Urothelium cell line (cell line): ENCODE measurements at regions not wholly inside any gene's neighbourhood (a gene's known extent, or its start where the extent isn't known, plus 50 kb on each side); places are given as distances from the start of the nearest gene placed in this dataset.
A peak's percentile ranks its signal among the peaks of the same experiment; 100 is the strongest.

Source experiments
- DNase-seq: peaks from one replicate; pipeline ENCODE4 v3.0.0; 2011; ENCODE audit warnings: low spot score, mixed read lengths
- FAIRE-seq: peaks from 2 replicates; lab custom pipeline; 2011; peaks lifted over from hg19 to GRCh38; lab: Jason Lieb, UNC

DNA sequence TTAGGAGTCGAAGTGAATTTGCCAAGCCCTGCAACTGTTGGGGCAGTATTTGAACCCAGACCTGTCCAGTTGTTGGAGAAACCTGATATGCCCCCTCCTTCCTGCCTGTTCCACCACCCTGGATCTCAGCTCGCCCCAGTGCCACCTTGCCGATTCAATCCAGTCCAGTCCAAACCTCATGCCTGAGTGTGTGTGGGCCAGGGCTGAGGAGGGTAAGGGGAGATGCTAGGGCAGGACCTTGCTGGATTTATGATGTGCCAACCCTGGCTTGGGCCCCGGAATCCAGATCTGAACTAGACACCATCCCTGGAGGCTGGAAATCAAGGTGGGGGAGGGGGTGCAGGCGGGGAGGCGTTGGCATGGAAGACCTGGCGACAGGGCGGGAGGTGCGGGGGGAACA lies 98.9 kb upstream of the WNT4 start:
- FAIRE-seq (no peak), DNase-seq (no peak)

DNA sequence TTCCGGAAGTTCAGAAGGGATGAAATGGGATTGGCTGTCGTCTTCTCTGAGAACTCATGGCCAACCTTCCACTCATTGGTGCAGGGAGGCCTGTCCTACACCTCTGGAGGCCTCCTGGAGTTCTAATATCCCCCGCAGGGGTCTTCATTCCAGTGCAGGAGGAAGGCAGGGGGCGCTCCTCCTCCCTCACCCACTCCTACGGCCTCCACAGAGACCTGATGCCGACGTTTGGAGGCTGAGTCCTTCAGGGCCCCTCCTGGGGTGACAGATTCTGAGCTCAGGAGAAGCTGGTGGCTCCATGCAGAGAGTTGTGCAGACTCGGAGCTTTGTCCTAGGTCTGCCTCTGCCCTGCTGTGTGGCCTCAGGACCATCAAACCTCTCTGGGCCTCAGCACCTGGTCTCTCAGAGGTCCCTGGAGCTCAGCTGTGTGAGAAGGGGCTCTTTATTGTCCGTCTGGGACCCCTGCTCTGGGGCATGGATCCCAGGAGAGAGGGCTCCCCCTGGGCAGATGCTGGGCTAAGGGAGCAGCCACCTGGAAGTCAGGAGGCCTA lies 102.3 kb upstream of the WNT4 start:
- no peak for DNase-seq
- FAIRE-seq, result no peak

DNA sequence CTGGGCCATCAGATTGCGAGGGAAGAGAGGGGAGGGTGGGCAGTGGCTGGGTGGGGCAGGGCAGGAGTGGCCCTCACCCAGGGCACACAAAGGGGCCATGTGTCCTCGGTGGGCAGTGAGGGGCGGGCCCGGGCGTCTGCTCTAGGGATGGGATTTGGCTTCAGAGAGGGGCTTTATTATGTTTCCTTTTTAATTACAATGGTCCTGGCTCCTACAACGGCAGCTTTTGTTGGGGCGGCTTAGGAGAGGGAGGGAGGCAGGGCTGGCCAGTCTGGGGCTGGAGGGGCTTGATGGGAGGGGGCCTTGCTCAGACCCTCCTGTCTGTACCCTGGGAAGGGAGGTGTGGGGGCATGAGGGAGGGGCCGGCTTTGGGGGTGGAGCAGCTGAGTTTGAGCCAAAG lies 102.8 kb upstream of the WNT4 start:
- FAIRE-seq (no peak), DNase-seq (no peak)

DNA sequence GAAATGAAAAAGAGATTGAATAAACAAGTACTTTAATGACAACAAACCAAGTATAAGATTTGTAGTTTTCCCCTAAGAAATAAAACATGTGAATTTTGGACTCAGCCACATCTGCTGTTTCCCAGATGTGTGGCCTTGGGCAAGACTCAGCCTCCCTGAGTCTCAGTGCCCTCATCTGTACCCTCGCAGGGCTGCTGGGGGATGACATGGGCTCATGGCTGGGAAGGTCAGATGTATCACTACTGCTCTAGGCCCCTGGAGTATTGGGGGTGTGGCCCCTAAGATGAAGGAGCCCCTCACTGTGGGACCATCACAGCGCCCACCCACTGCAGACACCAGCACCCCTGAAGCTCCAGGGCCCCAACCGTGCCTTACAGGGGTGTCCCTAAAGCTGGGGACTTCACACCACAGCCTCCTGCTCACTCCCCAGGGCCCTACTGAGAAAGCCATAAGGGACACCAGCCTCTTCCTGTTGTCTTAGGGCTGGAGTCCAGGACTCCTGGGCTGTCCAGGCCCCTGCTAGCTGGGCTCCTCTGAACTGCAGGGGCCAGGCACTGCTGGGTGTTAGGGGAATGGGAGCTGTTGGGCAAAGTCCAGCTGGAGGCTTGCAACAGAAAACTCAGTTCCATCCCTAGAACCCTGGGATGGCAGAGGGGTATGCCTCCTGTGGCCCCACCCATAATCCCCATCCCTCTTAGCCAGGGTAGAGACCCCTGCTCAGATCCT lies 104.0 kb upstream of the WNT4 start:
- DNase-seq, result no peak
- FAIRE-seq, result no peak

DNA sequence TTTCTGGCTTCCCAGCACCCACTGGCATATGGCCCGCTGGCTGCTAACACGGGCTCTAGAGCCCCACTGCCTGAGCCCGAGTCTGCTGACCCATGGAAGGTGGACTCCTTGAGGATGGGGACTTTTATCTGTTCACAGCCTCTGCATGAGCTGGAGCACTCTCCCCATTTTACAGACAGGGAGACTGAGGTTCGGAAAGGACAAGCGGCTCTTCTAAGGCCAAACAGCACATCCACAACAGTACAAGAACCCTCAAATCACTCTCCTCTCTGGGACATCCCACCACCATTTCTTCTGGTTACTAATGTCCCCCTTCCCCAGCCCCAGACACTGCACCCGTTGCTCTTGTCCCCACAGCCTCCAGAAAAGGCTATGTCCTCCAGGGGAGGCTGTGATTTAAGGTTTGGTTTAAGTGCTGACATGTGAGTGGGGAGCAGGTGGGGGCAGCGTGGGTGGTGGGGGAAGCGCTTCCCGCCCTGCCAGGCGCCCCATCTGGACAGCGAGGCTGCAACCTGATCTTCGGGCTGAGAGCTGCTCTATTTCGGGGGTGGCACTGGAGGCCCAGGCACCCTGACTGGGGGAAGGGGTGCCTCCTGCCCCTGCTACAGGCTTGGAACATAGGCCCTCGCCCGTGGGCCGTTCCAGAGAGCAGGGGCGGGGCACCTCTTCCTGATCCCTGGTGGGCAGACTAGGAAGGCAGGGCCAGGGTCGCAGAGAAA lies 104.8 kb upstream of the WNT4 start:
- no peak for DNase-seq
- FAIRE-seq, result no peak

DNA sequence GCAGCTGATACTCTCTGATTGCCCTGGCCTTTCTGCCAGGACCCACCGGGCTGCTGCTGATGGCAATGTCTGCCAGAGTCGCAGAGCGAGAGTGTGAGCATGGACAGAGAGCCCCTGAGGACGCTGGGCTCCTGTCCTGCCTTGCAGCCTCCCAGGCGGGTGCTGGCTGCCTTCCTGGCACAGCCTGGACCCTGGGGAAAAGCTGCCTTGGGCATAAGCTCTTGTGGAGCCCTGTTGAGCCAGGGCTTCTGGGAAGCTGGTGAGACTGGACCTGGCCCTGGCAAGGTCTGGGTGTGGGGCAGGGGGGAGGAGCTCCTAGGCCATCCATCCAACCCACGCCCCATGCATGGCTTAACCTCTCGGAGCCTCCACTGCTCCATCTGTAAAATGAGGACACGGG lies 105.8 kb upstream of the WNT4 start:
- no peak for FAIRE-seq
- DNase-seq, result no peak

- FAIRE-seq (no peak), DNase-seq (peak; percentile 47)
Measured at GRCh38 chr1:22249928-22250680, 107.2 kb upstream of the WNT4 start.

DNA sequence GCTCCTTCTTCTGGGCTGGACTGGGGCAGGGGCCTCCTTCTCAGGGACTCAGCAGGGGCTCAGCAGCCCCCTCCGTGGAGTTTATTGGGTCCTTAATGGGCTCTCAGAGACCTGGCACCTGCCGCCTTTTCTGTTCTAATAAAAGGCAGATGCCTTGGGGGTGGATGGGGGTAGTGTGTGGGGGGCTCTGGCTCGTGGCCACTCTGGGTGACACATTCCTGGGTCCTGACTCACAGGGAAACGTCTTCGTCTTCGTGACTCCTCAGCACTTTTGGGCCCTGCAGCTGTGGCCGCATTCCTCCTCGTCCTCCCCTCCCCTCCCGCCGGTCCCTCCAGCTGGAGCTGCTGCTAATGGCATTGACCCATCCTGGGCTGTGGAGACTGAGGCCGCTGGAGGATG lies 107.8 kb upstream of the WNT4 start:
- DNase-seq (peak; percentile 90), FAIRE-seq (peak; percentile 97)

DNA sequence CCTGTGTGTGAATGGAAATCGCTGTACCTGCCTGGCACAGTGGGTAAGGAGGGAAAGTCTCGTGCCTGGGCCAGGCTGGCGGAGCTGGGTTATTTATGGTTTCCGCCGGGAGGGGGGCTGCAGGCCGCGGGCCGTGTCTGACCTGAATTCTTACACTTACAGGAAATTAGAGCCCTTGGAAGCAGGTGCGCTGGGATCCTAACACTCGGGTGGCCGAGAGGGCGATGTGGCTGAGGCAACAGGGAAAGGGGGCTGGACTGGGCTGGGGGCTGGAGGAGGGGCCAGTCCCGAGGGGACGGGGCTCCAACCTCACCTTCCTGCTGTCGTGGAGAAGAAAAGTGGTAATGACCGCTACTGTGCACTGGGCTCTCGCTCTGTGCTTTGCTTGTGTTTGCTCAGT lies 109.4 kb upstream of the WNT4 start:
- DNase-seq (peak; percentile 39), FAIRE-seq (peak; percentile 5)

DNA sequence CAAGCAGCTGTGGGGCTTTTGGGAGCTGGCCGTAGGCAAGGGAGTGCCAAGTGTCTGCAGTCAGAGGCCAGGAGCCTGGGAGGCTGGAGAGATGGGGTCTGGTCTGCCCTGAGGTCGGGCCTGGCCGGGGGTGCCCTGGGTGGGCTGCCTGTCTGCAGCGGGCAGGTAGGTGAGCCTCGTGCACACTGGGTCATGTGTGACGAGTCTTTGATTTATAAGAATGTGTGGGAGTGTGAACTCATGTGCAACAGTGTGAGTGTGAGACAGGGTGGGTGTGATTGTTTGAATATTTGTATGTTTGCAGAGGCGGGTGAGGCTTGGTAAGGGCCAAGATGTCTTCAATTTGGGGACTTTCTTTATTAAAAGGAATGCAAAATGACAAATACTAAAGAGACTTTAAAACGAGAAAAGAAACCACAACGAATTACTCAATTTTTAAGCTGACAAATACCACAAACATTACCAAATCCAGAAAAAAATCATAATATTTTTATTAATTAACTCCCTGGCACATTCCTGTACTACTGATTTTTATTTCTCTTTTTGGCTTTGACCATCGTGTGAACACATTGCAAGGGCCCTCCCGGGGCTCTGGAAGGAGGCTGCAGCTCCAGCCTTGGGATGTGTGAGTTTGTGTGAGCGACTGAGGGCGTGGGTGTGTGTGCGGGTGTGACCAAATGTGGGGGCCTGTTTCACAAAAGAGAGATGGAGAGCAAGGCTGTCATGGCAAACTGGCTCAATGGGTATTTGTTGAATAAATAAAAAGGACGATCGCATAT lies 110.3 kb upstream of the WNT4 start:
- DNase-seq (no peak), FAIRE-seq (no peak)

GRCh38 chr1:22254756-22255155 lies 111.9 kb upstream of the WNT4 start:
- DNase-seq (no peak), FAIRE-seq (no peak)

DNA sequence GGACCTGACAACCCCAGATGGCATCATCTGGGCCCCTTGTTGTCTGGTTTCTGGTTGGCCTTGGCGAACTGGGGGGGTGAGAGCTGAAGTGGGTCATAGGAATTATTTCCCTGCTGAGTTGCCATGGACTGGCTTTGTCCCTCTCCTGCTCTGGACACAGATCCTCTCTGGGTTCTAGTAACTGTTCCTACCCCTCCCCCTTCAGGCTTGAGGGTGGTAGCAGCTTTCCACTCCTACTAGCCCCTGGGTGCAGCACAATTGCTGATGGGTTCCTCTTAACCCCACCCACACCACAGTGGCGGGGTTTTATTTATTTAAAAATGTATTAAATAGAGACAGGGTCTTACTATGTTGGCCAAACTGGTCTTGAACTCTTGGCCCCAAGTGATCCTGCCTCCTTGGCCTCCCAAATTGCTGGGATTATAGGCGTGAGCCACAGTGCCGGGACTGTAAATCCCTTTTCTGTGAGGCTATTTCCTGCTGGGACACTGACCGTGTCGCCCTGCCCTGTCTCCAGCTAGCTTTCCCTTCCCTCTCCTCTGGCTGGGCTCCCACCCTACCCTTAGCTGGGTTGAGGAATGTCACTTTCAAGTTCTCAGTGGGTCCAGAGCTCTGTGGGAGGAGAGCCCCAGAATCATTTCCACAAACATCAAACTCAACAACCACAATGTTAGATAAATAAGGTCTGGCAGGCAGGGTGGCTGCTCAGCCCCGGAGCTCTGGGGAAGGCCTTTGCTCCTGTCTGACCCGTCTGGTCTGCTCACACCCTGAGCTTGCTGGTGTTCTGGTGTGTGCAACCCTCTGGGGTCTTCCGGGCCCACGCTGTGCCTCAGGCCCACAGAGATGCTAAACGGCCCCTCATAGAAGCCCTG lies 112.7 kb upstream of the WNT4 start:
- FAIRE-seq (no peak), DNase-seq (no peak)

- DNase-seq, result no peak
- no peak for FAIRE-seq
Measured at GRCh38 chr1:22256213-22256512, 113.3 kb upstream of the WNT4 start.

DNA sequence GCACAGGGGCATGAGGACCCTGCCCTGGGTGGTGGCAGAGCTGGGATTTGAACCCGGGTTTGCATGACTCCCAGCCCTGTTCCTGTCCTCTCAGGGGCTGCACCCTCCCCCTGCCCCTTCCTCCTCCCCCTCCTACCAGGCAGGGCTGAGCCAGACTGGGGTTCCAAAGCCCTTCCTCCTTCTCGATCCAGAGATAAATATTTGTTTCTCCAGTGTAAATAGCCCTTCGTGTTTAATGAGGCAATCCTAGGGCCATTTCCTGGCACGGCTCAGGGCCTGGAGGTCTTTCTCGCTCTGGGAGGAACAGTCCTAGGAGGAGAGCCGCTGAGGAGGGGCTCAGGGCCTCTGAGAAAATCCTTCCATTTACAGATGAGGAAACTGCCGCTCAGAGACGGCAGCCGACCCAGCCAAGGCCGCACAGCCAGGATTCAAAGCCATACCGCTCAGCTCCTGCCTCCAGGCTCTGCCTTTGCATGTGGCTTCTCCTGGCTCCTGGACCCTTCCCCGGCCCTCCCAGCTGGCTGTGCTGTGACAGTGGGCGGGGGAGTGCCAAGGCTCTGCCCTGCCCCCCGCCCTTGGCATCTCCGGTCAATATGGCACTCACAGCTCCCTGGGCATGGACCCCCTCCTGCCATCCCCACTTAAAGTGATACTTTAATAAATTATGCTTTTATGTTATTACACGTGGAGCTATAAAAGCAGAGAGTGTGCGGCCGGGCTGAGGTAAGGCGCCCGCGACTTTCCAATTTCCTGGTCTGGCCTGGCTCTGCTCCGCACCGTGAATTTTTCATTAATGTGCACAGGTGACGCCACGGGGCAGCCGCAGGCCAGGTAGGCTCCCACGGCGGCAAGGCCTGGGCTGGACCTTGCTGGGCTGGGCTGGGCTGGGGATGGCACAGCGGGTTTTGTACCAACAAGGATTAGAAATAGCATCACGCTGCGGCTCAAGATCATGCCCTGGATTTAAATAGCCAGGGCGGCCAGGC lies 114.7 kb upstream of the WNT4 start:
- no peak for FAIRE-seq
- DNase-seq, result no peak

GRCh38 chr1:22258698-22259097 lies 115.8 kb upstream of the WNT4 start:
- FAIRE-seq (no peak), DNase-seq (no peak)

- DNase-seq (no peak), FAIRE-seq (no peak)
Measured at GRCh38 chr1:22259551-22260282, 116.8 kb upstream of the WNT4 start.

GRCh38 chr1:22260860-22261432 lies 118.0 kb upstream of the WNT4 start:
- FAIRE-seq, result no peak
- no peak for DNase-seq

DNA sequence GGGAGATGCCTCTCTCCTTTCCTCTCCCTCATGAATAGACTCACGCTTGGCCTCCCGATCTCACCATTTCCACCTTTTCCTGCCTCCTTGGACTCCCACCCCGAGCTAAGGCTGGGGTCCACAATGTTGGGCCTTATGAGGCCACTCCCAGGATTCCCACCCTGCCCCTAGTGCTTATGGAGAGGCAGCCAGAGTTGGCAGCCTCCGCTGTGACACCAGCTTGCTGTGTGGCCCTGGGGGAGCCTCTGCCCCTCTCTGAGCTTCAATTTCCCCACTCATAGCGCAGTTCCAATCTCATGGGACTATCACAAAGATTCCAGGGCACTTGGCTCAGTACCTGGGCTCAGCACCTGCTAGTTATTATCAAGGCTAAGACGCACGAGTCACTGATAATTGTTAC lies 118.7 kb upstream of the WNT4 start:
- DNase-seq, result no peak
- no peak for FAIRE-seq
